SJSA1 (cell line): ENCODE measurements at regions not wholly inside any gene's neighbourhood (a gene's known extent, or its start where the extent isn't known, plus 50 kb on each side); places are given as distances from the start of the nearest gene placed in this dataset.

ENCODE experiments used
- DNase-seq, 2 experiments: peaks; one replicate each; pipeline ENCODE4 v3.0.0-alpha.2; 2015 to 2020; ENCODE audit warnings: low spot score in 2 of 2, low read depth in 1 of 2
- H3K27ac ChIP-seq: fragments of 250-450 bp; sonication (Bioruptor Pico); 2 replicates; pipeline ENCODE4 v1.5.1; 2020; ENCODE audit warnings: mild to moderate bottlenecking, moderate library complexity
- H3K27me3 ChIP-seq: fragments of 250-450 bp; sonication (Bioruptor Pico); replicated peaks from 2 replicates; pipeline ENCODE4 v1.5.1; 2020; ENCODE audit warnings: mild to moderate bottlenecking, moderate library complexity
- H3K36me3 ChIP-seq: fragments of 250-450 bp; sonication (Bioruptor Pico); 2 replicates; pipeline ENCODE4 v1.5.1; 2020; ENCODE audit warnings: mild to moderate bottlenecking
- H3K4me1 ChIP-seq: fragments of 250-450 bp; sonication (Bioruptor Pico); replicated peaks from 2 replicates; pipeline ENCODE4 v1.6.1; 2021; ENCODE audit warnings: mild to moderate bottlenecking
- H3K4me3 ChIP-seq: fragments of 250-450 bp; sonication (Bioruptor Pico); 2 replicates; pipeline ENCODE4 v1.5.1; 2020; ENCODE audit warnings: mild to moderate bottlenecking
- H3K9me3 ChIP-seq: fragments of 250-450 bp; sonication (Bioruptor Pico); replicated peaks from 2 replicates; pipeline ENCODE4 v1.5.1; 2020; ENCODE audit warnings: mild to moderate bottlenecking

DNA sequence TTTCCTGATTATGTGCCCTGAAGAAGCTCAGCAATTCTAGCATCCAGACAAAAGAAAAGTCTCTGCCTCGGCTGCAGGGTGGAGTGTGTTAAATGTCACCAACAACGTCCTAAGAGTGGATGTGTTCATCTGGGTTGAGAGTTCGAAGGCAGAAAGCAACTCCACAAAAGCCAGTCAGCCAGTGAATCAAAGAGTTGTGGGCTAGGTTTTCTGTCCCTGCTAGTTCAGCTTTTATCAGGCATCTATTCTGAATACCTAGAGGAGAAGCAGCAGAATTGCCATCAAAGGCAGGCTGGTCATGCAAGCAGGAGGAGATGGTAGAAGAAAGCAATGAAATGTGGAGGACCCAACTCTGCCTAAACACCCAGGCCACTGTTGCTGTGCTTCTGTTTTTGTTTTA lies 205.2 kb downstream of the KLF6 start:
- no peaks in the 10 kb centered on the region for H3K27me3 ChIP-seq
- H3K9me3 ChIP-seq = no peaks in the 10 kb centered on the region
- DNase-seq = no peak
- H3K4me3 ChIP-seq = no peak overlapping the region
- no peaks in the 10 kb centered on the region for H3K4me1 ChIP-seq
- H3K36me3 ChIP-seq = no peaks in the 10 kb centered on the region
- no peak overlapping the region for H3K27ac ChIP-seq

DNA sequence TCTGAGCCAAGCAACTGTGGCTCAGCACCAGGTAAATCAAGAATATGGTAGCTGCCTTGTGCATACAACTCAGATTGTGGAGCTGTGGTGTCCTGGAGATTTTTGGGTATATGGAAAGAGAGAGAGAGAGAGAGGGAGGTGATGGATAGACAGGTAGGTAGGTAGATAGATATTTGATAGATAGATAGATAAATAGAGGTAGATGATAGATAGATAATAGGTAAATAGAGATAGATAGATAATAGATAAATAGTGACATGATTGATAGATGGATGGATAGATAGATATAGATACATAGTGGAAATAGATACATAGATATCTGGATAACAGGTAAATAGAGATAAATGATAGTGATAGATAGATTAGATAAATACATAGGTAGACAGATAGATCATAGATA lies 206.3 kb downstream of the KLF6 start:
- Histone ChIP-seq H3K4me3 (no peak overlapping the region), H3K9me3 (no peaks in the 10 kb centered on the region), H3K27me3 (no peaks in the 10 kb centered on the region), H3K27ac (no peak overlapping the region), H3K36me3 (no peaks in the 10 kb centered on the region), H3K4me1 (no peaks in the 10 kb centered on the region)
- DNase-seq = no peak

DNA sequence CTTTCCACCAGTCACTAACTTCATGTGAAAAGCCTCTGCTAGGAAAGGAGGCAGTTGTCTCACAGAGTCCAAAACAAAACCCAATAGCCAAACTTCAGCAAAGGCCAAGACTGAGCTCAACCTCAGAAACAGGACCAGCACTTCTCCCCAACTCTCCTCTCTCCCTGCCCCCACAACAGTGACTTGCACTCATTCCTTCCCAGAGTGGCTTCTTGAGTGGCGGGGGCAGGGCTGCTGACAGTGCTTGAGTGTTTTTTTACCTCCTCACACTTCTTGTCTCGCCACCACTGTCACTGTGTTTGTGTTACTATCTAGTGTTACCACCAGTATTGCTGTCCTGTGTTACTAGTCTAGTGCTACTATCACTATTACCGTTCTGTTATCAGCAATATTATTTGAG lies 206.8 kb downstream of the KLF6 start:
- Histone ChIP-seq H3K4me3 (no peak overlapping the region), H3K4me1 (no peaks in the 10 kb centered on the region), H3K36me3 (no peaks in the 10 kb centered on the region), H3K9me3 (no peaks in the 10 kb centered on the region), H3K27ac (no peak overlapping the region), H3K27me3 (no peaks in the 10 kb centered on the region)
- no peak for DNase-seq

DNA sequence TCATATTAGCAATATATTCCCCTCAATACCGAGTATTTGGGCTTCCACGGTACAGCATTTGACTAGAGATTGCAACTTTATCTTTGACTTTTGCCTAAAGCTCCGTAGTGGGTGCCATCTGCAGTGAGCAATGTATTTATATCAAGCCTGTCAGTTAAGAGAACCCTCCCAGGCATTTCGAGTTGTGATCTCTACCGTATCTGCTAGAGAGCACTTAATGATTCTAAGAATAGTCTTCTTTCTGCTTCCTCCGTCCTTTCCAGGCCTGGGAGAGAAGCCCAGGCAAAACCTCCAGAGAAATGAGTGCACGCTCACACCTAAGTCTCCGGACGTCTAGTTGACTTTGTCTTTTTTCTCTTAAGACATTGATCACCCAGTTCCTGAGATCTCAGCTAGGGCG lies 210.6 kb downstream of the KLF6 start:
- Histone ChIP-seq H3K27me3 (no peaks in the 10 kb centered on the region), H3K4me3 (no peak overlapping the region), H3K27ac (no peak overlapping the region), H3K9me3 (no peaks in the 10 kb centered on the region), H3K36me3 (no peaks in the 10 kb centered on the region), H3K4me1 (no peaks in the 10 kb centered on the region)
- DNase-seq = no peak

DNA sequence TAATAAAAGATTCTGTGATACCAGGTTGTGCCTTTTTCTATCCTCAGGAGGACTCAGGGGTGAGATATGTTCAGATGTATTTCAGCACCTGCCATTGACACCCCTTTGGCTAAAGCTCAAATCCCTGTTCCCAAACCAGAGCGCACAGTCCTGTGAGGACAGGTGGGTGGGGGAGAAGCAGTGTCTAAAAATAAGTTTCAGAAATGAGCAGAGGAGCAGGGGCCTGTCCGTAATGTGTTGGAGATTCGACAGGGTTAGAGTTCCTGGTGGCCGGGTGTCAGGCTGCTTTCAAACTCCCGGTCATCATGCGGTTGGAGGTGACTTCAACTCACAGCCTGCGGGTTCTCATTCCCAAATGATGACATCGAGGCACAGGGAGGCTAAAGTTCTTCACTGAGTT lies 211.5 kb downstream of the KLF6 start:
- H3K4me3 ChIP-seq = no peak overlapping the region
- H3K27me3 ChIP-seq = no peaks in the 10 kb centered on the region
- H3K27ac ChIP-seq = no peak overlapping the region
- H3K9me3 ChIP-seq = no peaks in the 10 kb centered on the region
- no peaks in the 10 kb centered on the region for H3K36me3 ChIP-seq
- no peaks in the 10 kb centered on the region for H3K4me1 ChIP-seq
- no peak for DNase-seq

DNA sequence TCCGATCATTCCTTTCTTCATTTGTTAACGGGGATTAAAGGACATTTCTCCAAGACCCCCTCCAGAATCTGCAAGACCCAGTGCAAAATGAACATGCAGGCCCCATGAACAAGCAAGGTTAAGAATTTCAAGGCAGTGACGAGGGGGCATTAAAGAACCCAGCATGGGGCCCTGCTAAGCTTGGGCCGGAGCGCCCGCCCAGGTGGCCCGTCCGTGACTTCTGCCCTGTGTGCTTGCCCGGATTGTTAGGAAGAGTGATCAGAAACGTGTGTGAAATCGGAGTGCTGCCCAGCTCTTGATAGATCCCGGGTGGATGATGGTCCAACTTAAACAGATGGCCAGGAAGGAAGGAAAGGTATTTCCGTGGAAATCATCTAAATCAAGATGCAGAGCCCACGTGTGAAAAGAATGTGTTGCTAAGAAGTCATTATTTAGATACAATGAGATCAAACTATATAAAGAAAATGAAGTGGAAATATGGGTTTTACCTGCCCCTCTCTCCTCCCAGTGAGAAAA lies 213.6 kb downstream of the KLF6 start:
- DNase-seq = no peak
- H3K9me3 ChIP-seq = no peaks in the 10 kb centered on the region
- H3K4me3 ChIP-seq = no peak overlapping the region
- no peaks in the 10 kb centered on the region for H3K36me3 ChIP-seq
- no peaks in the 10 kb centered on the region for H3K27me3 ChIP-seq
- no peaks in the 10 kb centered on the region for H3K4me1 ChIP-seq
- H3K27ac ChIP-seq = no peak overlapping the region

DNA sequence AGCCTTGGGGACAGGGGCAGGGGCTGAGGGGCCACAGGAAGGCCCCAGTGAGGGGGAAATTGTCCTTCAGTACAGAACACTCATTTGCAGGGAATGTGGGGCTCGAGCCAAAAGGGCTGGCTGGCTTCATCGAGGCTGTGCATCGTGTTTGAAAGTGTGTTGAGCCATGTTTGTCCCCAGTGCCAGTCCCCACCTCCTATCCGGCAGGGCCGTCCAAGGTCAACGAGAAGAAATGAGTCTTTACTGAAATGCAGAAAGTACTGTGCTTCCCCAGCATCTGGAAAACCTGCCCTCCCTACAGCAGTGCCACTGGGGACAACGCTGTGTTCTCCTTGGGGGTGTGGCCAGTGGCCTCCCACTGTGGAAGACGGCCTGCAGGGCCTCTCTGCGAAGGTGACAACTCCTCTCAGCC lies 214.1 kb downstream of the KLF6 start:
- Histone ChIP-seq H3K4me1 (no peaks in the 10 kb centered on the region), H3K4me3 (no peak overlapping the region), H3K36me3 (no peaks in the 10 kb centered on the region), H3K9me3 (no peaks in the 10 kb centered on the region; the same call in 1 of the 2 replicates), H3K27ac (no peak overlapping the region), H3K27me3 (no peaks in the 10 kb centered on the region)
- DNase-seq = no peak

DNA sequence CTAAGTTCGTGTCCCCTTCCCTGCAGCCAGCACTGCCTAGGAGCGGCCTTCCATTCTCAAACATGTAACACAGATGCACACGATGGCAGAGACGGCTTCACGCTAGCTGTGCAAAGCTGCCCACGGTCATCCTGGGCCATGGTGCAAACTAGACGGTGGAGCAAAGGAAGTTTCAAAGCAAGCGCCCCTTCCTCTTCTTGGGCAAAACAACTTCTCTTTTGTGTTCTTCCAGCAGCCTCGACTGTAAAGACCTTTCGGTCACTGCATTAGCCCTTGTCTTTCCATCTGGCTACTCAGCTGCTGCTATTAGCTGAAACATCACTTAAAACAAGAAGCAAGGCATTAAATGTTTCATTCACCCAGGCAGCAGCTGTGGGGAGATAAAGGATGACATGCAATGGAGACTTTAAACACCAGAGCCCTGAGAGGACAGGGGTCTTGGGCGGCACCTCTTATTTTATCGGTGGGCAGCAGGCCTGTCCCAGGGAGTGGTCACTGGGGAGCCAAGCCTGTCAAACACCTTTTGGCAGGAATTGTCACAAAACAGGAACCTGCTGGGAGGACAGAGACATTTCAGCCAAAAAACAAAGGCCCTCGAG lies 214.8 kb downstream of the KLF6 start:
- DNase-seq = no peak
- H3K9me3 ChIP-seq = no peaks in the 10 kb centered on the region; the same call in 1 of the 2 replicates
- no peaks in the 10 kb centered on the region for H3K27me3 ChIP-seq
- no peak overlapping the region for H3K4me3 ChIP-seq
- no peaks in the 10 kb centered on the region for H3K4me1 ChIP-seq
- no peak overlapping the region for H3K27ac ChIP-seq
- H3K36me3 ChIP-seq = no peaks in the 10 kb centered on the region

DNA sequence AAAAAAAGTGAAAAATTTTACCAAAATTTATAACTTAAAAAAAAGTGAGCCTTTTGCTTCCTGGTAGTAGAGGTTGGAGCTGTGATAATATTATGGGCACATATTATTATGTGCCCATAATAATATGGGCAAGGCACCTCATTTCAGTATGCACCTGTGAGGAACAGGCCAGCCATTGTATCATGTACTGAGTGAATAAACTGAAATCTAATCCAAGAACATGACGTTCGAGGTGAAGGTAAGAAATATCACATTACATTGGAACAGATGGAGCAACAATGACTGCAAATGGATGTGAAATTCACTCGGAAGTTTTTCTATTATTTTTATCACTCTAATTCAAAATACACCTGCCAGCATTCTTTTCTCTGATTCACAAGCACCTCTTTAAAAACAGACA lies 216.0 kb downstream of the KLF6 start:
- Histone ChIP-seq H3K9me3 (no peaks in the 10 kb centered on the region; the same call in 1 of the 2 replicates), H3K27ac (no peak overlapping the region), H3K4me1 (no peaks in the 10 kb centered on the region), H3K27me3 (no peaks in the 10 kb centered on the region), H3K4me3 (no peak overlapping the region), H3K36me3 (no peaks in the 10 kb centered on the region)
- no peak for DNase-seq

DNA sequence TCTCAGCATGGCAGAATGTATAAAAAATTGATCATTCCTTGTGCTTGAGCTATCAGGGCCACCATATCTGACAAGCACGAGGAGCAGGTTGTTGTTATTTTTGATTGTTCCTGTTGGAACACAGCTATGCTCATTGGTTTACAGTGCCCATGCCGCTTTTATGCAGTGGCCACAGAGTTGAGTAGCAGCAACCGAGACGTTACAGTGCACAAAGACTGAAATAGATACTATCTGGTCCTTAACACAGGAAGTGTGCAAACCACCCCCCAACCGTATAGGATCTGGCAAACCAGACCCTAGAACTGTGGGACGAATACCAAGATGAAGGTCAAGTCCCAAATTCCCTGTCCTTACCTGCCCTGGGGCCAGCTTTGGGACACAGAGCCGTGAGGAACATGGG lies 216.6 kb downstream of the KLF6 start:
- DNase-seq = no peak
- Histone ChIP-seq H3K9me3 (no peaks in the 10 kb centered on the region; the same call in 1 of the 2 replicates), H3K27ac (no peak overlapping the region), H3K36me3 (no peaks in the 10 kb centered on the region), H3K27me3 (no peaks in the 10 kb centered on the region), H3K4me1 (no peaks in the 10 kb centered on the region), H3K4me3 (no peak overlapping the region)

DNA sequence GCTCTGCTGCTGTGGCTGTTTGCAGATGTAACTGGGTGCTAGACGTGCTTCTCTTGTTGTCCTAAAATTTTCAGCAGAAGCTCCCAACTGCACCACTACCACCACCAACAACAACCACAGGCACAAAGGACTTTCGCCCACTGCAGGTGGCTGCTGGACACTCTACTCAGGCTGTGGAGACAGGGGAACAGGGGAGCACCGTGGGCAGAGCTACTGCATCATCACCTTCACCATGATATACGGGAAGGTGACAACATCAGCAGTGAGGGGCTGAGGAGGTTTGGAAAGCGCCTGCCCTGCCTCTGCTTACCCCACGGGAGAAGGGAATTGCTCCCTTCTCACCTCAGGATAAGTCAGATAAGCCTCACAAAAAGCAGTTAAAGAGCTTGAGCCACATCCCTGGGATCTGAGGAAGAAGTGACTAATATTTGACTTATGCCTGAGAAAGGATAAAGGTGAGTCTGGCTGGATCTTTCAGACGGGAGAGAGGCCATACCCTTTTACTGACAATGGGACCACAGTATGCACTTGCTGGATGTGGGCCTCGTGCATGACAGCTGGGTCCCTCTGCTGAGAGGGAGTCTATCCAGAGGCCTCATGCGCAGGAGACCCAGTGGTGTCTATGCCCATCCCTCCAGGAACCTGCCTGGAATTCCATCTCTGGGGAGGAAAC lies 217.6 kb downstream of the KLF6 start:
- Histone ChIP-seq H3K4me1 (no peaks in the 10 kb centered on the region), H3K27ac (no peak overlapping the region), H3K9me3 (no peaks in the 10 kb centered on the region; the same call in 1 of the 2 replicates), H3K4me3 (no peak overlapping the region), H3K27me3 (no peaks in the 10 kb centered on the region), H3K36me3 (no peaks in the 10 kb centered on the region)
- no peak for DNase-seq

DNA sequence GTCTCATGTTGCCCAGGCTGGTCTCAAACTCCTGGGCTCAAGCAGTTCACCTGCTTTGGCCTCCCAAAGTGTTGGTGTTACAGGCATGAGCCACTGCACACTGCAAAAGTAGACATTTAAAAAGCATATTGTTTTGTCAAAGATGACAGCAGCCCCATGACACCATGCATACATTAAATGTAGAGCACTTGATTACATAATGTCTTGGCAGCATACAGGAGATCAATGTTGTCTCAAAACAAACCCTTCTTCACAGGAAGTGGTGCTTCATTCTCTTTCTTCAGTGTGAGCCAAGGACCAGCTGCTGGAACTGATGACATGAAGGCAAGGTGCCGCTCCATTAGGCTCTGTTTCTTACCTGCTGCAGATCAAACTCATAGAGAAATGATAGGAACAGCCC lies 218.4 kb downstream of the KLF6 start:
- no peaks in the 10 kb centered on the region for H3K4me1 ChIP-seq
- no peaks in the 10 kb centered on the region; the same call in 1 of the 2 replicates for H3K9me3 ChIP-seq
- H3K27me3 ChIP-seq = no peaks in the 10 kb centered on the region
- no peak overlapping the region for H3K4me3 ChIP-seq
- DNase-seq = no peak
- H3K27ac ChIP-seq = no peak overlapping the region
- no peaks in the 10 kb centered on the region for H3K36me3 ChIP-seq

DNA sequence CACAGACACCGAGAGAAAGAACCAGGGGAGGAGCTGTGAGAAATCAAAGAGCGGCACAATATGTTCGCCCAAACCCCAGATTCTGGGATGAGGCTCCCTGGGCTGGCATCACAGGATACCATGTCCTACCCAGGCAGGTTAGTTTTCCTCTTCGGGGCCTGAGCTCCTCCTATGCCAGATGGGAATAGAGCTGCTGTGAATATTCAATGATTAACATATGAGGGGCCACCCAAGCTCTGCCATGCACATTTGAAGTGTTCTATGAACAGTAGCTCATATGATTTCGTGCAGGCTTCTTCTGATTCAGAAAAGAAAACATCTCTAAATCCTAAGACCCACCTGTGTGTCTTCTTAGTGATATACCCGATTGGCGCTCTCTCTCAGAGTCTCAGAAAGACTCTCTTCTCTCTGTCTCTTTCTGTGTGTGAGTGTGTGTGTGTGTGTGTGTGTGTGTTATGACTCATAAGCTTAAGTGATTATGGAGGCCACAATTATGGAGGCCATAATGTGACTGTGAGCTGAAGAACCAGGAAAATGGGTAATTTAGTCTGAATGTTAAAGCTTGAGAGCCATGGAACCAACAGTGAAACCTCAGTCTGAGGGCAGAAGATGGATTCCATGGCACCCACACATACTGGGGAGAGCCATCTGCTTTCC lies 220.5 kb downstream of the KLF6 start:
- Histone ChIP-seq H3K9me3 (no peaks in the 10 kb centered on the region; the same call in 1 of the 2 replicates), H3K36me3 (no peaks in the 10 kb centered on the region), H3K4me1 (no peaks in the 10 kb centered on the region), H3K27ac (no peak overlapping the region), H3K27me3 (no peaks in the 10 kb centered on the region), H3K4me3 (no peak overlapping the region)
- no peak for DNase-seq

DNA sequence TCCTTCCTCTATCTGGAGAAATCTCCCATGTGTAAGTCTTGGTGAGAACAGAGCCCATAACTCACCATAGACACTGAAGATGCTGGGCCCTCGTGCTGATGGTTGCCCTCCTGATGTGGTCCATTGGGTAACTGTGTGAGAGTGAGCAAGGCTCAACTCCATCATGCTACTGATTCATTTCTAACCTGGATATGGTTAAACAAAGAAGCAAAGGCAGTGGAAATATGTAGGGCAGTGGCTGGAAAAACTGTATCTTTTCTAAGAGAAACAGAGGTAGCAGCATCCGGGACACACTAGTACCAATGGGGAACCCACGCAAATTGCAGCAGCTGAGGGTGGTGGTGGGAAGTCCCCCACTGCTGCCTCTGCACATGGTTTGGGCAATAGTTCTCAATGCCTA lies 221.7 kb downstream of the KLF6 start:
- no peaks in the 10 kb centered on the region for H3K27me3 ChIP-seq

More for the DNA sequence above, 221.7 kb downstream of the KLF6 start:
- Histone ChIP-seq H3K4me3 (no peak overlapping the region), H3K36me3 (no peaks in the 10 kb centered on the region), H3K9me3 (no peaks in the 10 kb centered on the region; the same call in 1 of the 2 replicates), H3K4me1 (no peaks in the 10 kb centered on the region), H3K27ac (no peak overlapping the region)
- DNase-seq = no peak
